ENCODE measurements at regions not wholly inside any gene's neighbourhood (a gene's known extent, or its start where the extent isn't known, plus 50 kb on each side); places are given as distances from the start of the nearest gene placed in this dataset.

DNA sequence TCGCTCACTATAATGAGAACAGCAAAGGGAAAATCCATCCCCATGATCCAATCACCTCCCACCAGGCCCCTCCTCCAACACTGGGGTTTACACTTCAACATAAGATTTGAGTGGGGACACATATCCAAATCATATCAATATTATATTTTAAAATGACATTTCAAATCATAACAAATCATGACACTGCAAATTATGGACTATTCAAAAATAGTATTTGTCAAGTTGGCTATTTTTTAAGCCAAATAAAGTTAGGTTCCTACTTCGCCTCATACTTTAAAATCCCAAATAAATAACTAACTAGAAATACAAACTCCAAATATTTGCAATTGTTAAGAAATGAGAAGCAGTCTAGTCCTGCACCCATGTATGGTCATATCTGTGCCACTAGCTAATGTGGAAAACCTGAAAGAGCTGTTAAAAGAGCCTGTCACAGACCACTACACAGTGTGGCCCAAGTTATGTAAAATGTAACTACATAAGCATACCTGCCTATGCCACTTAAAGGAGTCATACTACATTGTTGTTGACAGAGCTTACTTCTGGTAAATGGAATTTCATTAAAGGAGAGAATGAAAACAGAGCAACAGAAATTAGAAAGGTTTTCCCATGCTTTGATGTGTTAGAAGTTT lies 334.7 kb upstream of the GULP1 start:
- H3K4me3 Mint-ChIP-seq (ENCODE audit: unreplicated experiment): no peak overlapping the region
- no peak overlapping the region for H3K27ac Mint-ChIP-seq (ENCODE audit: unreplicated experiment)
- intact Hi-C loops (cut with micrococcal nuclease; ENCODE audit: unreplicated experiment): no loop called here
- no peak for TF ChIP-seq CTCF (IDR thresholded peaks at IDR 0.05; ENCODE audit: insufficient read depth in 1 of 2, low read depth in 1 of 2, low read length in 1 of 2, severe bottlenecking in 1 of 2, unreplicated experiment in 1 of 2)
- H3K27me3 ChIP-seq (replicated peaks; ENCODE audit: control insufficient read depth, insufficient read depth, low read length): no peaks in the 10 kb centered on the region
- no peaks in the 10 kb centered on the region for H3K27me3 Mint-ChIP-seq (ENCODE audit: insufficient read depth, unreplicated experiment)
- CTCF ChIA-PET: no interaction called here
- no peaks in the 10 kb centered on the region for H3K9me3 Mint-ChIP-seq (ENCODE audit: unreplicated experiment)
- POLR2A ChIA-PET: no interaction called here
- H3K4me3 ChIP-seq (ENCODE audit: low read depth, low read length): no peak overlapping the region
- H3K9me3 ChIP-seq: no peaks in the 10 kb centered on the region
- no peak for DNase-seq
- no peaks in the 10 kb centered on the region for H3K4me1 Mint-ChIP-seq (ENCODE audit: low read depth, unreplicated experiment)
- H3K36me3 Mint-ChIP-seq (ENCODE audit: insufficient read depth, unreplicated experiment): peaks cover 6% of the 10 kb centered on the region
- BruUV-seq (replicated peaks): no TSS peak
- H3K4me1 ChIP-seq: no peaks in the 10 kb centered on the region
- H3K36me3 ChIP-seq (ENCODE audit: control insufficient read depth, insufficient read depth, low read length): no peaks in the 10 kb centered on the region

GRCh38 chr2:187959821-187960220 lies 331.9 kb upstream of the GULP1 start:
- H3K27me3 Mint-ChIP-seq (ENCODE audit: insufficient read depth, unreplicated experiment): no peaks in the 10 kb centered on the region
- POLR2A ChIA-PET: no interaction called here
- no TSS peak for BruUV-seq (replicated peaks)
- Histone ChIP-seq H3K36me3 (ENCODE audit: control insufficient read depth, insufficient read depth, low read length) (no peaks in the 10 kb centered on the region), H3K27me3 (replicated peaks; ENCODE audit: control insufficient read depth, insufficient read depth, low read length) (no peaks in the 10 kb centered on the region), H3K9me3 (no peaks in the 10 kb centered on the region), H3K4me1 (no peaks in the 10 kb centered on the region), H3K4me3 (ENCODE audit: low read depth, low read length) (no peak overlapping the region)
- H3K4me1 Mint-ChIP-seq (ENCODE audit: low read depth, unreplicated experiment): no peaks in the 10 kb centered on the region
- H3K9me3 Mint-ChIP-seq (ENCODE audit: unreplicated experiment): no peaks in the 10 kb centered on the region
- peaks cover 6% of the 10 kb centered on the region for H3K36me3 Mint-ChIP-seq (ENCODE audit: insufficient read depth, unreplicated experiment)
- H3K27ac Mint-ChIP-seq (ENCODE audit: unreplicated experiment): no peak overlapping the region
- no peak for TF ChIP-seq CTCF (IDR thresholded peaks at IDR 0.05; ENCODE audit: insufficient read depth in 1 of 2, low read depth in 1 of 2, low read length in 1 of 2, severe bottlenecking in 1 of 2, unreplicated experiment in 1 of 2)
- H3K4me3 Mint-ChIP-seq (ENCODE audit: unreplicated experiment): no peak overlapping the region
- CTCF ChIA-PET: no interaction called here
- DNase-seq: no peak
- intact Hi-C loops (cut with micrococcal nuclease; ENCODE audit: unreplicated experiment): no loop called here

- H3K27ac Mint-ChIP-seq (ENCODE audit: unreplicated experiment): no peak overlapping the region
- TF ChIP-seq CTCF (IDR thresholded peaks at IDR 0.05; ENCODE audit: insufficient read depth in 1 of 2, low read depth in 1 of 2, low read length in 1 of 2, severe bottlenecking in 1 of 2, unreplicated experiment in 1 of 2): no peak
- intact Hi-C loops (cut with micrococcal nuclease; ENCODE audit: unreplicated experiment): no loop called here
- peaks cover 6% of the 10 kb centered on the region for H3K36me3 Mint-ChIP-seq (ENCODE audit: insufficient read depth, unreplicated experiment)
- H3K27me3 Mint-ChIP-seq (ENCODE audit: insufficient read depth, unreplicated experiment): no peaks in the 10 kb centered on the region
- ChIA-PET CTCF (no interaction called here), POLR2A (no interaction called here)
- no peak overlapping the region for H3K4me3 Mint-ChIP-seq (ENCODE audit: unreplicated experiment)
- DNase-seq: no peak
- H3K9me3 Mint-ChIP-seq (ENCODE audit: unreplicated experiment): no peaks in the 10 kb centered on the region
- Histone ChIP-seq H3K4me3 (ENCODE audit: low read depth, low read length) (no peak overlapping the region), H3K4me1 (no peaks in the 10 kb centered on the region), H3K27me3 (replicated peaks; ENCODE audit: control insufficient read depth, insufficient read depth, low read length) (no peaks in the 10 kb centered on the region), H3K9me3 (no peaks in the 10 kb centered on the region), H3K36me3 (ENCODE audit: control insufficient read depth, insufficient read depth, low read length) (no peaks in the 10 kb centered on the region)
- H3K4me1 Mint-ChIP-seq (ENCODE audit: low read depth, unreplicated experiment): no peaks in the 10 kb centered on the region
- no TSS peak for BruUV-seq (replicated peaks)
These were observed 329.1 kb upstream of the GULP1 start for GRCh38 chr2:187962538-187962937.
